ENCODE measurements at regions not wholly inside any gene's neighbourhood (a gene's known extent, or its start where the extent isn't known, plus 50 kb on each side); places are given as distances from the start of the nearest gene placed in this dataset.
A peak's percentile ranks its signal among the peaks of the same experiment; 100 is the strongest.

DNA sequence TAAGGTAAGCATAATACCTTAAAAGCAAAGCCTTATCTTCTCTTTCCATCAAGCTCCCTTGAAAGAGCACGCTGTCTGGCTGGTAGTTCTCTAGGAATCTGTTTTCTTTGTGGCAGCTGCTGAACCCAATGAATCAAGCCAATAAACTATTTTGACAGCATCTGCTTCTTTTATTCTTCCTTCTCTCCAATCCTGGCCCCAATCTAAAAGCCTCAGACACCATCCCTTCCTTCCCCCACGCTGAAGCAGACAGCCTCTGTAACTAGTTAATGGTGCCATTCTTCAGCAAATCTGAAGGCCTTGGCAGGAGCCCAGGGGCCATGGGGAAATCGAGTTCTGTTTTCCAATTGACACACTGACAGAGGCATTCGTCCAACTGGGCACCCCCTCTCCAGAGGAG, 186.6 kb upstream of the LYZL1 start:
- Histone ChIP-seq H3K4me3 (ENCODE audit: low read depth, low read length) (no peak overlapping the region), H3K9me3 (ENCODE audit: control insufficient read depth, insufficient read depth, low read length) (no peaks in the 10 kb centered on the region), H3K27me3 (ENCODE audit: control insufficient read depth, insufficient read depth, low read length) (peaks cover 3% of the 10 kb centered on the region), H3K4me1 (ENCODE audit: control insufficient read depth, insufficient read depth, low read length) (peaks cover 18% of the 10 kb centered on the region), H3K36me3 (ENCODE audit: control insufficient read depth, insufficient read depth, low read length) (no peaks in the 10 kb centered on the region), H3K27ac (ENCODE audit: low read depth, low read length) (no peak overlapping the region)
- DNase-seq (ENCODE audit: low read depth in 4 of 6, low spot score in 6 of 6): peak; percentile 53 to 91 (median 72)
- WGBS (ENCODE audit: insufficient coverage): 9% methylated on average over 4 of the region's 4 CpGs

DNA sequence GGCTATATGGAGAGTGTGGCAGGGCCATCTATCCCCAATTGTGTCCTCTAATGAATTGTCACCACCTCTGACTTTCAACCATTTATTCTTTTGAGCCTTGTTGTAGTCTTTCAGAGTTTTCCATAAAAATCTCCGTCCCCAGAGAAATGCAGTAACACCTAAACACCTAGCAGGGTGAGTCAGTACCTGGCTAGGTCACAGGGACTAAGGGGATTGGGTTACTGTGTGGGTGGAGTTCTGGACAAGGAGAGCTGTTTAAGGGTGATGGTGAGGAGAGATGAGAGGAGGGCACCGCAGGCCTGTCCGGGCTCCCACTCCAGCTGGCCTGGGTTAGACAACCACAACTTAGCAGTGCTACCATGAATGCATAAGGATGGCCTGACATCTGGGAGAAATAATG, 186.2 kb upstream of the LYZL1 start:
- H3K4me3 ChIP-seq (ENCODE audit: low read depth, low read length): no peak overlapping the region
- WGBS (ENCODE audit: insufficient coverage): 0% methylated on average over 1 of the region's 3 CpGs
- H3K36me3 ChIP-seq (ENCODE audit: control insufficient read depth, insufficient read depth, low read length): no peaks in the 10 kb centered on the region

DNA sequence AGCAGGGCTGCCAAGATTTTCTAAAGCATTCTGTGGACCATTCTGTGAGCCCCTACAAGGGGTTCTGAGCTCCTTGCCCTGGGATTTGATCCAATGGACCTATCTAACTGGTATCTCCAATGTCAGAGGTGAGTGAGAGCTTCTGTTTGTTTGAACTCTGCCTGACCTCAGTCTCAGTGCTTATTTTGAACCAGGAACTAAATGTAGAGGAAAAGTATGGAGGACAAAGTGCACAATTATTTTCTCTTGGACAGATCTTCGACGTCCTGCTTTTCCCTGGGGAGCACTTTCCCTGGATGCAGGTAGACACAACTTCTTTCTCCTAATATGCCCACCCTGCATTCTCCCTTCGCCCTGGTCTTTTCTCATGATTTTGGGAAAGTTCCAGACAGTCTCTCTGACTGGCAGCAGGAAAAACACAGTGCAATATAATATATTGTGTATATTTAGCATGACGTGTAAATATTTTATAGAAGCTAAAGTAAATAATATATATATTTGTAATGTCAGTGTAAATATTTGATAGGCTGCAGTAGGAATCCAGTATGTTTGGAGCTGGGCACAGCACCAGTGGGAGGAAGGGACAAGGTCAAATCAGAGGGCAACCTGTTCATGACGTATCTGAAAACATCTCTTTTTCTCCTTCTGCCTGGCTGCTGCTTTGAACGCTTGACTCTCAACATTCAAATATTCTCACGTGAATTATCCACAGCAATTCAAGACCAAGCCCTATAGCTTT, 184.0 kb upstream of the LYZL1 start:
- 100% methylated on average over 2 of the region's 7 CpGs for WGBS (ENCODE audit: insufficient coverage)
- Histone ChIP-seq H3K27me3 (ENCODE audit: control insufficient read depth, insufficient read depth, low read length) (peaks cover 3% of the 10 kb centered on the region), H3K27ac (ENCODE audit: low read depth, low read length) (no peak overlapping the region), H3K4me1 (ENCODE audit: control insufficient read depth, insufficient read depth, low read length) (peaks cover 18% of the 10 kb centered on the region), H3K9me3 (ENCODE audit: control insufficient read depth, insufficient read depth, low read length) (no peaks in the 10 kb centered on the region), H3K4me3 (ENCODE audit: low read depth, low read length) (no peak overlapping the region), H3K36me3 (ENCODE audit: control insufficient read depth, insufficient read depth, low read length) (no peaks in the 10 kb centered on the region)
- no peak for DNase-seq (ENCODE audit: low read depth in 4 of 6, low spot score in 6 of 6)

More for the DNA sequence above, 186.2 kb upstream of the LYZL1 start:
- no peak for DNase-seq (ENCODE audit: low read depth in 4 of 6, low spot score in 6 of 6)
- no peaks in the 10 kb centered on the region for H3K9me3 ChIP-seq (ENCODE audit: control insufficient read depth, insufficient read depth, low read length)
- H3K4me1 ChIP-seq (ENCODE audit: control insufficient read depth, insufficient read depth, low read length): peaks cover 18% of the 10 kb centered on the region
- peaks cover 3% of the 10 kb centered on the region for H3K27me3 ChIP-seq (ENCODE audit: control insufficient read depth, insufficient read depth, low read length)
- H3K27ac ChIP-seq (ENCODE audit: low read depth, low read length): no peak overlapping the region

DNA sequence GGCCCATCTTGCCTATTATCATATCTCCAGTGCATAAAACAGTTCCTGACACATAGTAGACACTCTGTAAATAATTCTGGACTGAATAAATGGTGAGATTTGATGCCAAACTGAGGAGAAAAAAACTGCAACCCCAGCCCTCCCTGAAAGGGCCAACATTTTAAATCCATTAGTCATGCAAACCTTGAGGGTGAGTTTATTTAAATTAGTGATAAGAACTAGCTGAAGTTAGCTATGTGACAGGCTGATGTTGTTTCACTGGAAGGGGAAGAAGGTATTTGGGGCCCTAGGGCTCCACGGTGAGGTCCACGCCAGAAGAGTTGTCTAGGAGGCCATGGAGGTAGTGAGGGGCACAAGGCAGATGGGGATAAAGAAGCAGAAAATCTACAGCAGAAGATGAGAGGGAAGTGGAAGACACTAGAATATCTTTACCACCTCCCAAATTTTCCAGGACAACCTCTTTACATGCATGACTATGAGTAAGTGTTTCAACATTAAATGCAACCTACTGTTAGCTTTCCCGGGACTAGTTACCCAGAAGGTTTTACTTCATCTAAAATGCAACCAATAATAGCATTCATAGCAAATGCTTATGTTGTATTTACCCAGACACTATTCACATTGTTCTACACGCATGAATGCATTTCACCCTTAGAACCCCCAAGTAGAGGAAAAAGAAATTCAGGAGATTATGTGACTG, 183.2 kb upstream of the LYZL1 start:
- Histone ChIP-seq H3K27me3 (ENCODE audit: control insufficient read depth, insufficient read depth, low read length) (peaks cover 6% of the 10 kb centered on the region), H3K4me3 (ENCODE audit: low read depth, low read length) (no peak overlapping the region), H3K36me3 (ENCODE audit: control insufficient read depth, insufficient read depth, low read length) (no peaks in the 10 kb centered on the region), H3K27ac (ENCODE audit: low read depth, low read length) (no peak overlapping the region), H3K4me1 (ENCODE audit: control insufficient read depth, insufficient read depth, low read length) (peaks cover 18% of the 10 kb centered on the region), H3K9me3 (ENCODE audit: control insufficient read depth, insufficient read depth, low read length) (no peaks in the 10 kb centered on the region)
- WGBS (ENCODE audit: insufficient coverage): no CpG with 5 or more reads among the region's 4 CpGs
- no peak for DNase-seq (ENCODE audit: low read depth in 4 of 6, low spot score in 6 of 6)

DNA sequence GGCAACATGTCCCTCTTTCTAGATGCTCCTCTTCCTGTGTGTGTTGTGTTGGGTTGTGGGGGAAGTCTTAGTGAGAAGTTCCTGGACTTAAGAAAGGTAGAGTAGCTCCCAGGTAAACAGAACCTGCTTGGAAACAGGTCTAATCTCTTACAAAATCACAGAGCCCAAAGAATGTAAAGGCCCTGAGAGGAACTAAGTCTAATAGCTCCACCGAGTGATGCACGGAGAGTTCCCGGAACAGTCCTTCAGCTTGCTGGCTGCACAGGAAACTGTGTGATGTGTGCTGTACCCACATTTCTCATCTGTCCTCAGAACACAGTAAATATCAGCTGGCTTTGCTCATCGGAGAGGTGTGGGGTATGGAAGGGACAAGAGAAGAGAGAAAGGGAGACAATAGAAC, 182.6 kb upstream of the LYZL1 start:
- 100% methylated on average over 3 of the region's 4 CpGs for WGBS (ENCODE audit: insufficient coverage)
- no peak overlapping the region for H3K27ac ChIP-seq (ENCODE audit: low read depth, low read length)
- no peak overlapping the region for H3K4me3 ChIP-seq (ENCODE audit: low read depth, low read length)
- H3K9me3 ChIP-seq (ENCODE audit: control insufficient read depth, insufficient read depth, low read length): no peaks in the 10 kb centered on the region
- no peaks in the 10 kb centered on the region for H3K36me3 ChIP-seq (ENCODE audit: control insufficient read depth, insufficient read depth, low read length)
- DNase-seq (ENCODE audit: low read depth in 4 of 6, low spot score in 6 of 6): no peak
- peaks cover 6% of the 10 kb centered on the region for H3K27me3 ChIP-seq (ENCODE audit: control insufficient read depth, insufficient read depth, low read length)
- H3K4me1 ChIP-seq (ENCODE audit: control insufficient read depth, insufficient read depth, low read length): peaks cover 14% of the 10 kb centered on the region

DNA sequence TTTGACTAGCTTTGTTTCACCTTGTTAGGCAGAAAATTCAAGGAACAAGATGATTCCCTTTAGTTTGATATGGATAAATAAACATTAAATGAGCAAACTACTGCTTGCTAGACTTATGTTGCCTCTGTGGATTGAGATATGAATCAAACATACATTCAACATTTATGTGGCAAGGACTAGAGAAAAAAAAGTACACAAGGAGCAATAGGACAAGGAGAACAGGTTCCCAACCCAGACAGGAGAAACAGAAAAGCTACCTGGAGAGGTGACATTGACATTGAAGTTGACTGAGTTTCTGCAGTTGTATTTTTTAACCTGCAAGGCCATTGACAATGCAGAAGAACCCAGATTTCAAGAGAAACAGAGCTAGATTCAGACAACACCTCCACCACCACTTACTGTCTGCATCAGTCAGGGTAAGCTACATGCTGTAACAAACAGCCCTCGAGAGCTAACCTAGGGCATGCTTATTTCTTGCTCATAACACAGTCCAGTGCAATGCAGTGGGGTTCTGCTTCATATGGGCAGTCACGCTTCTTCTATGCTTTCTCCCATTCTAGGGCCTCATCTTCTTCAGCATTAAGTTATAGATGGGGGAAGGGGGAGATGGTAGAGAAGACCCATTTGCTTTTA, 180.9 kb upstream of the LYZL1 start:
- H3K4me3 ChIP-seq (ENCODE audit: low read depth, low read length): no peak overlapping the region
- H3K4me1 ChIP-seq (ENCODE audit: control insufficient read depth, insufficient read depth, low read length): no peaks in the 10 kb centered on the region
- H3K36me3 ChIP-seq (ENCODE audit: control insufficient read depth, insufficient read depth, low read length): no peaks in the 10 kb centered on the region
- H3K27ac ChIP-seq (ENCODE audit: low read depth, low read length): no peak overlapping the region
- no peaks in the 10 kb centered on the region for H3K9me3 ChIP-seq (ENCODE audit: control insufficient read depth, insufficient read depth, low read length)
- WGBS (ENCODE audit: insufficient coverage): 83% methylated on average over 1 of the region's 2 CpGs
- H3K27me3 ChIP-seq (ENCODE audit: control insufficient read depth, insufficient read depth, low read length): peaks cover 6% of the 10 kb centered on the region
- DNase-seq (ENCODE audit: low read depth in 4 of 6, low spot score in 6 of 6): no peak

DNA sequence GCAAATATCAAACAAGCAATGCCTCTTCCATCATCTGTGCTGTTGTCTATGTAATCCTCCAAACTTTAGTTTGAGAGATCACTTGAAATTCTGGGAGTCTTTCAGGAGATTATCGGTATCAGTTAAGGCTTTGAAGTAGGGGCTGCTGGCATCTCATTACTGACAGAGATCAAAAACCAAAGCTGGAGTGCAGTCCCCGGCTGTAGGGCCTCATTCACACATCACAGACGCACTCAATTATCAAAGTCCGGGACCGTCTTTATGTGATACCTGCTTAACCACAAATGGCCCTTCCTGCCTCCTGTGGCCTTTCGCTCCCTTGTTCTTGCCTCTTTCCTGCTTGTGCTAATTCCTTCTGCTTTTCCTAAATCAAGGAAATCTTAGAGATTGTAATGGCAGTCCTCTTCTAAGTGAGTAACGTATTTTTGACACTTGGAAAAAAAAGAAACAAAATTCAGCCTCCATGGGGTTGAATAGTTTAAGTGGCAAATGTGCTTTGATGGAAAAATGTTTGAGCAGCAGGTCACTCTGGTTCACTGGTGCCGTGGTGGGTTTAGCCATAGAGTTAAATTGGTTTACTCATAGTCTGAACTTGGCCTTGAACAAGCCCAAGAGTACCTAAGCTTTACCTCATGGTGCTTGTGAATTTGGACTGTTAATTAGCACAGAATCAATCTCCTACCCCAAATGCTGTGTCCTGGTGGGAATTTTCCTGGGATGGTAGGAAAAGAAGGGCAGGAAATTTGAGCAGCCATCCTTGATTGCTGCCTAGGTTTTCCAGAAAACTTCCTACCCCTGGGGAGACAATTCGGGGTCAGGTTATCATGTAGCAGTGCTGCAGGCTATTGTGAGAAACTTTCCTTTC, 178.9 kb upstream of the LYZL1 start:
- Histone ChIP-seq H3K36me3 (ENCODE audit: control insufficient read depth, insufficient read depth, low read length) (no peaks in the 10 kb centered on the region), H3K4me3 (ENCODE audit: low read depth, low read length) (no peak overlapping the region), H3K27ac (ENCODE audit: low read depth, low read length) (no peak overlapping the region), H3K4me1 (ENCODE audit: control insufficient read depth, insufficient read depth, low read length) (no peaks in the 10 kb centered on the region), H3K9me3 (ENCODE audit: control insufficient read depth, insufficient read depth, low read length) (no peaks in the 10 kb centered on the region), H3K27me3 (ENCODE audit: control insufficient read depth, insufficient read depth, low read length) (peaks cover 3% of the 10 kb centered on the region)
- no peak for DNase-seq (ENCODE audit: low read depth in 4 of 6, low spot score in 6 of 6)
- WGBS (ENCODE audit: insufficient coverage): 86% methylated on average over 7 of the region's 9 CpGs

DNA sequence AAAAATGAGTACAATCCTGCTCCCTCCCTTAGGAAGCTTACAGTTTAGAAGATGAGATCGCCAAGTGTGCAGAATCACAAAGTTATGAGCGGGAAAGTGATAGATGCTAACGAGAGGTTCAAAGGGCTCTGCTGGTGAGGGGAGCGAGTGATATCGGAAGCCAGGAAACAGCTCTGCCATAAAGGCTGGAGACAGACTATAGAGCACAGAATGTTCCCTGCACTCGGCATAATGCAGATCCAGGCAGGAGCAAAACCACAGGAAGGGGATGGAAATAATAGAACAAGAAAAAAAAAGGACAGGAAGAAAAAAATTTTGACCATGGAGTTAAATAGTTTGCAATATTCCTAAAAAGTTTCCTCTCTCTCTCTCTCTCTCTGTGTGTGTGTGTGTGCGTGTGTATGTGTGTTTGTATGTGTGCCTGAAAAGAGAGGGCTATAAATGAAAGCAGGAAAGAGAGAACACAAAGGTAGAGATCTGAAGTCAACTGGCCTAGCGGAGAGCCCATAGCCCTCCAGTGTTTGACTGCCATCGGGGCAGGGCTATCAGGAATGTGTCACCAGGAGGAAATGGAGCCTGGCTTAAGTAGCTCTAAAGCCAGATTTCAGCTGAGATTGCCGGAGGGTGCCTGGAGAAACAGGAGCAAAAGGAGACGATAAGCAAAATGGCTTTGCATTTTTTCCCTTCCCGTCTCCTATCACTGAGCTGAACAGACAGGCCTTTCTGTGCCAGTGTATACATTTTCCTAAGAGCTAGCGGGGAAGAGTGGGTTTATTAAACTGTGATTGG, 175.8 kb upstream of the LYZL1 start:
- H3K36me3 ChIP-seq (ENCODE audit: control insufficient read depth, insufficient read depth, low read length): no peaks in the 10 kb centered on the region
- no peak overlapping the region for H3K27ac ChIP-seq (ENCODE audit: low read depth, low read length)
- no peak overlapping the region for H3K4me3 ChIP-seq (ENCODE audit: low read depth, low read length)
- H3K4me1 ChIP-seq (ENCODE audit: control insufficient read depth, insufficient read depth, low read length): no peaks in the 10 kb centered on the region
- DNase-seq (ENCODE audit: low read depth in 4 of 6, low spot score in 6 of 6): peak in 2 of 6 donors; percentile 8 to 50
- H3K27me3 ChIP-seq (ENCODE audit: control insufficient read depth, insufficient read depth, low read length): peaks cover 3% of the 10 kb centered on the region
- WGBS (ENCODE audit: insufficient coverage): 63% methylated on average over 10 of the region's 13 CpGs
- peaks cover 5% of the 10 kb centered on the region for H3K9me3 ChIP-seq (ENCODE audit: control insufficient read depth, insufficient read depth, low read length)

DNA sequence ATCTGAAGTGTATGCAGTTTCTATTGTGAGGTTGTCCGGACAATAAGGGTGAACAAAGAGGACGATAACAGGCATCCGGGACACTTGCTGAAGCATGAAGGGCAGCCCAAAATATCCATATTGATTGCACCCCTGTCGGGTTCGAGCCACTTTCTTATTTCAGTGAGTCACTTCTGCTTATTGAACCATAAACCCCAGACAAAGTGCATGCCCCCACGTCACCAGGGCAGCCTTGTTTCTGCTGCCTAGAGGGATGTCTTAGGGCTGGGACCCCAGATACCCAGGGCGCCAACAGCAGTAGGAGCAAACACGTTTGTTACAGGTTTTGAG, 175.3 kb upstream of the LYZL1 start:
- Histone ChIP-seq H3K4me1 (ENCODE audit: control insufficient read depth, insufficient read depth, low read length) (no peaks in the 10 kb centered on the region), H3K9me3 (ENCODE audit: control insufficient read depth, insufficient read depth, low read length) (peaks cover 6% of the 10 kb centered on the region), H3K36me3 (ENCODE audit: control insufficient read depth, insufficient read depth, low read length) (no peaks in the 10 kb centered on the region), H3K27me3 (ENCODE audit: control insufficient read depth, insufficient read depth, low read length) (peaks cover 3% of the 10 kb centered on the region), H3K27ac (ENCODE audit: low read depth, low read length) (no peak overlapping the region), H3K4me3 (ENCODE audit: low read depth, low read length) (no peak overlapping the region)
- DNase-seq (ENCODE audit: low read depth in 4 of 6, low spot score in 6 of 6): no peak
- WGBS (ENCODE audit: insufficient coverage): 42% methylated on average over 7 of the region's 8 CpGs

Data from spinal cord (tissue), 9 donors.